H9 (cell line): ENCODE measurements at regions not wholly inside any gene's neighbourhood (a gene's known extent, or its start where the extent isn't known, plus 50 kb on each side); places are given as distances from the start of the nearest gene placed in this dataset.

Experiments used
- DNase-seq: peaks from one replicate; pipeline ENCODE4 v3.0.0-alpha.2; 2017
- H2AFZ ChIP-seq: one replicate; pipeline ENCODE4 v1.6.1; 2013; ENCODE audit warnings: mild to moderate bottlenecking, low read length, control low read depth, moderate library complexity
- H2AK5ac ChIP-seq: 2 replicates; pipeline ENCODE4 v1.6.1; 2013; ENCODE audit warnings: low read length, control low read depth, mixed read lengths; ENCODE audit not compliant: insufficient read length
- H2BK120ac ChIP-seq: one replicate; pipeline ENCODE4 v1.6.1; 2013; ENCODE audit warnings: low read depth, mild to moderate bottlenecking, low read length, control low read depth, inconsistent platforms; ENCODE audit not compliant: poor library complexity, severe bottlenecking
- H2BK12ac ChIP-seq: 2 replicates; pipeline ENCODE4 v1.6.1; 2013; ENCODE audit warnings: low read length, control low read depth, mixed read lengths, low read depth; ENCODE audit not compliant: insufficient read length
- H2BK15ac ChIP-seq: 2 replicates; pipeline ENCODE4 v1.6.1; 2013; ENCODE audit warnings: low read depth, low read length, control low read depth
- H2BK20ac ChIP-seq: one replicate; pipeline ENCODE4 v1.6.1; 2013; ENCODE audit warnings: low read depth, mild to moderate bottlenecking, low read length, control low read depth, inconsistent platforms; ENCODE audit not compliant: poor library complexity, severe bottlenecking
- H2BK5ac ChIP-seq: 2 replicates; pipeline ENCODE4 v1.6.1; 2013; ENCODE audit warnings: low read length, control low read depth, mixed read lengths; ENCODE audit not compliant: insufficient read length
- H3K14ac ChIP-seq: 2 replicates; pipeline ENCODE4 v1.6.1; 2013; ENCODE audit warnings: low read length, control low read depth; ENCODE audit not compliant: insufficient read depth
- H3K18ac ChIP-seq: 2 replicates; pipeline ENCODE4 v1.6.1; 2013; ENCODE audit warnings: low read depth, mild to moderate bottlenecking, mixed read lengths, low read length, control low read depth; ENCODE audit not compliant: insufficient read length
- H3K23ac ChIP-seq: 2 replicates; pipeline ENCODE4 v1.6.1; 2013; ENCODE audit warnings: low read length, control low read depth, mixed read lengths, low read depth; ENCODE audit not compliant: insufficient read length
- H3K23me2 ChIP-seq: 2 replicates; pipeline ENCODE4 v1.6.1; 2013; ENCODE audit warnings: low read depth, mild to moderate bottlenecking, mixed read lengths, low read length, control low read depth; ENCODE audit not compliant: insufficient read length, poor library complexity, severe bottlenecking
- H3K27ac ChIP-seq: 2 replicates; pipeline ENCODE4 v1.5.1; 2013; ENCODE audit warnings: low read length, control low read depth, mixed read lengths, low read depth; ENCODE audit not compliant: insufficient read length
- H3K27me3 ChIP-seq: 2 replicates; pipeline ENCODE4 v1.6.1; 2013; ENCODE audit warnings: low read length, control low read depth, inconsistent platforms; ENCODE audit not compliant: insufficient read depth
- H3K4ac ChIP-seq: 2 replicates; pipeline ENCODE4 v1.6.1; 2013; ENCODE audit warnings: low read depth, mild to moderate bottlenecking, control low read depth, inconsistent platforms, low read length, moderate library complexity
- H3K4me1 ChIP-seq: 2 replicates; pipeline ENCODE4 v1.6.1; 2013; ENCODE audit warnings: low read length, control low read depth, inconsistent platforms; ENCODE audit not compliant: insufficient read depth
- H3K4me2 ChIP-seq: 2 replicates; pipeline ENCODE4 v1.6.1; 2013; ENCODE audit warnings: low read length, control low read depth, mixed read lengths; ENCODE audit not compliant: insufficient read length, insufficient read depth
- H3K56ac ChIP-seq: 2 replicates; pipeline ENCODE4 v1.6.1; 2013; ENCODE audit warnings: low read depth, mild to moderate bottlenecking, mixed read lengths, low read length, control low read depth; ENCODE audit not compliant: insufficient read length
- H3K79me1 ChIP-seq: 2 replicates; pipeline ENCODE4 v1.6.1; 2013; ENCODE audit warnings: low read depth, mild to moderate bottlenecking, moderate library complexity, low read length, control low read depth, inconsistent platforms; ENCODE audit not compliant: insufficient read depth, poor library complexity, severe bottlenecking
- H3K79me2 ChIP-seq: 2 replicates; pipeline ENCODE4 v1.6.1; 2013; ENCODE audit warnings: low read length, control low read depth, inconsistent platforms; ENCODE audit not compliant: insufficient read depth
- H3K9ac ChIP-seq: 2 replicates; pipeline ENCODE4 v1.6.1; 2013; ENCODE audit warnings: low read length, control low read depth, mixed read lengths; ENCODE audit not compliant: insufficient read length; ENCODE audit errors: extremely low read depth
- H3K9me3 ChIP-seq: one replicate; pipeline ENCODE4 v1.6.1; 2013; ENCODE audit warnings: low read depth, low read length, inconsistent platforms; ENCODE audit not compliant: control insufficient read depth
- H3T11ph ChIP-seq: one replicate; pipeline ENCODE4 v1.6.1; 2013; ENCODE audit warnings: mild to moderate bottlenecking, low read length, control low read depth, inconsistent platforms
- H4K20me1 ChIP-seq: one replicate; pipeline ENCODE4 v1.6.1; 2013; ENCODE audit not compliant: control insufficient read depth, insufficient read length, insufficient read depth
- H4K5ac ChIP-seq: 2 replicates; pipeline ENCODE4 v1.6.1; 2013; ENCODE audit warnings: low read depth, mild to moderate bottlenecking, mixed read lengths, low read length, control low read depth; ENCODE audit not compliant: insufficient read length
- H4K8ac ChIP-seq: replicated peaks from 2 replicates; pipeline ENCODE4 v1.6.1; 2013; ENCODE audit warnings: low read length, control low read depth, mixed read lengths, low read depth; ENCODE audit not compliant: insufficient read length
- H4K91ac ChIP-seq: 2 replicates; pipeline ENCODE4 v1.6.1; 2013; ENCODE audit warnings: low read depth, mild to moderate bottlenecking, moderate library complexity, mixed read lengths, low read length, control low read depth; ENCODE audit not compliant: insufficient read length
- H3K27ac Mint-ChIP-seq, 3 experiments: 2 replicates in 2 of 3; 3 replicates in 1 of 3; pipeline ENCODE4 v1.8.0; 2020 to 2021; ENCODE audit warnings: mixed read lengths in 3 of 3, mild to moderate bottlenecking in 1 of 3, moderate library complexity in 1 of 3
- H3K27me3 Mint-ChIP-seq: 2 replicates; pipeline ENCODE4 v1.8.0; 2021; ENCODE audit warnings: low read depth, mild to moderate bottlenecking, moderate library complexity, mixed read lengths
- H3K36me3 Mint-ChIP-seq, 3 experiments: 2 replicates in 2 of 3; 3 replicates in 1 of 3; pipeline ENCODE4 v1.8.0; 2020 to 2021; ENCODE audit warnings: low read depth in 3 of 3, mixed read lengths in 3 of 3; ENCODE audit not compliant: insufficient read depth in 1 of 3
- H3K4me1 Mint-ChIP-seq, 2 experiments: 2 replicates each; pipeline ENCODE4 v1.8.0; 2020; ENCODE audit warnings: mixed read lengths in 2 of 2
- H3K4me3 Mint-ChIP-seq, 2 experiments: 2 replicates in 1 of 2; 3 replicates in 1 of 2; pipeline ENCODE4 v1.8.0; 2020 to 2021; ENCODE audit warnings: mild to moderate bottlenecking in 2 of 2, mixed read lengths in 2 of 2, moderate library complexity in 1 of 2
- H3K9me3 Mint-ChIP-seq, 2 experiments: 2 replicates in 1 of 2; 3 replicates in 1 of 2; pipeline ENCODE4 v1.8.0; 2020; ENCODE audit warnings: mild to moderate bottlenecking in 2 of 2, mixed read lengths in 2 of 2, moderate library complexity in 1 of 2
- TF ChIP-seq, protein P1 (sequence below): fragments of 200-600 bp; sonication (generic); conservative IDR thresholded peaks from 3 replicates; pipeline ENCODE4 v1.8.0; 2021; ENCODE audit warnings: antibody characterized with exemption, mild to moderate bottlenecking

DNA sequence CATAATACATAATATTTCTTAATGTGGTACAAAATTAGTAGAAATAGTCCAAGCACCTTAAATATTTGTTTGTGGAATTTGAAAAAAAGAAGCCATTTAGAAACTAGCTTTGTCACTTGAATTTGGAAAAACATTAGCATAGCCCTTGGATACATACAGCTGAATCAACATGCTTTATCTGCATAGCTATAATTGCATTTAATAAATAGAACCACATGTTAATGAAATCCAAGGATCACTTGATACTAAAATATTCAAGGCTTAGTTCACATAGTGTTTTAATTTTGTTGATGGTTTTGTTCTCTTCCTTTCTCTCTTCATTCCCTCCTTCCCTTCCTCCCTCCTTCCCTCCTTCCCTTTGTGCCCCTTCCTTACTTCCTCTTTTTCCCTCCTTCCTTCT, 169.4 kb upstream of the NRXN1 start:
- no peak overlapping the region for H2AK5ac ChIP-seq
- H4K20me1 ChIP-seq, result no peaks in the 10 kb centered on the region

More for the DNA sequence above, 169.4 kb upstream of the NRXN1 start:
- Histone ChIP-seq H3K56ac (no peak overlapping the region), H4K8ac (no peak overlapping the region), H3T11ph (no peak overlapping the region), H2BK5ac (no peak overlapping the region), H3K4ac (no peak overlapping the region), H3K79me1 (no peaks in the 10 kb centered on the region), H3K23me2 (no peaks in the 10 kb centered on the region), H2BK12ac (no peak overlapping the region), H3K4me2 (no peak overlapping the region), H3K79me2 (no peaks in the 10 kb centered on the region), H3K9me3 (no peaks in the 10 kb centered on the region), H3K4me1 (no peaks in the 10 kb centered on the region), H3K14ac (no peak overlapping the region), H3K27ac (no peak overlapping the region), H2BK120ac (no peak overlapping the region), H2BK20ac (no peak overlapping the region), H3K27me3 (no peaks in the 10 kb centered on the region), H4K5ac (no peak overlapping the region), H2AFZ (no peak overlapping the region), H2BK15ac (no peak overlapping the region), H3K9ac (no peak overlapping the region), H4K91ac (no peak overlapping the region), H3K23ac (no peak overlapping the region), H3K18ac (no peak overlapping the region)
- Mint-ChIP-seq H3K4me1 (no peaks in the 10 kb centered on the region; a peak in 1 of 4 replicates), H3K27me3 (no peaks in the 10 kb centered on the region), H3K36me3 (no peaks in the 10 kb centered on the region), H3K4me3 (no peak overlapping the region), H3K9me3 (no peaks in the 10 kb centered on the region), H3K27ac (no peak overlapping the region; a peak in 1 of 7 replicates)
- TF ChIP-seq, protein P1, sequence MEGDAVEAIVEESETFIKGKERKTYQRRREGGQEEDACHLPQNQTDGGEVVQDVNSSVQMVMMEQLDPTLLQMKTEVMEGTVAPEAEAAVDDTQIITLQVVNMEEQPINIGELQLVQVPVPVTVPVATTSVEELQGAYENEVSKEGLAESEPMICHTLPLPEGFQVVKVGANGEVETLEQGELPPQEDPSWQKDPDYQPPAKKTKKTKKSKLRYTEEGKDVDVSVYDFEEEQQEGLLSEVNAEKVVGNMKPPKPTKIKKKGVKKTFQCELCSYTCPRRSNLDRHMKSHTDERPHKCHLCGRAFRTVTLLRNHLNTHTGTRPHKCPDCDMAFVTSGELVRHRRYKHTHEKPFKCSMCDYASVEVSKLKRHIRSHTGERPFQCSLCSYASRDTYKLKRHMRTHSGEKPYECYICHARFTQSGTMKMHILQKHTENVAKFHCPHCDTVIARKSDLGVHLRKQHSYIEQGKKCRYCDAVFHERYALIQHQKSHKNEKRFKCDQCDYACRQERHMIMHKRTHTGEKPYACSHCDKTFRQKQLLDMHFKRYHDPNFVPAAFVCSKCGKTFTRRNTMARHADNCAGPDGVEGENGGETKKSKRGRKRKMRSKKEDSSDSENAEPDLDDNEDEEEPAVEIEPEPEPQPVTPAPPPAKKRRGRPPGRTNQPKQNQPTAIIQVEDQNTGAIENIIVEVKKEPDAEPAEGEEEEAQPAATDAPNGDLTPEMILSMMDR, result no peak
- DNase-seq, result no peak
